ENCODE measurements at regions not wholly inside any gene's neighbourhood (a gene's known extent, or its start where the extent isn't known, plus 50 kb on each side); places are given as distances from the start of the nearest gene placed in this dataset.

- in situ Hi-C loops (cut with MboI; ENCODE audit: low sequenced_read_pairs, unreplicated experiment) = no loop called here
- DNase-seq (ENCODE audit: low spot score) = no peak
- no peak for TF ChIP-seq CTCF (IDR thresholded peaks at IDR 0.05; ENCODE audit: borderline replicate concordance, control extremely low read depth, extremely low read depth, insufficient read depth, missing control alignments)
Measured at GRCh38 chr6:82035526-82035925, 212.0 kb downstream of the IBTK start.

DNA sequence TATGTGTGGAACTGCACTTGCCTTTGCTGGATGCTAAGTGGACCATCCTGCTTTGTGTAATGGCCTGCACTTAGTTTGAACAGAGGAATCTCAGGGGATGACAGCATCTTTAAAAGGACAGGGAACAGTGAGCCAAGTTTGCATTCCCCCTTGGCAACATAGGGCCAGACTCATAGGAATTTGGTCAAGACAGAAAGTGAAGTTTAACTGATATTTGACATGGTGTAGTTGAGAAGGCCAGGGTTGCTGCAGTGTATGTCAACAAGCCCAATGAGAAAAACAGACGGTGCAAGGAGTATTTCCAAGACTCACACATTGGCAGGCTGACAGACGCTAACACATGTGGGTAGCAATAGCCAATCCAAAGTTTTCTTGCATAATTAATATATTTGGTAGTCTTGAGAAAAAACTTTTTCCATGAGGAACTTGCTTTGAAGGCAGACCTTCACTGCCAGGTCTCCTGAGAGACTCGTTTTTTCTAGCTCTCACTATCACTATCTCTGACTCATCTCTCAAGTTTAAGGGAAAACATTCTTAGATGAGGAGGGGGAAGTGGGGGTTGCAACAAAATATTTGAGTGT lies 213.8 kb downstream of the IBTK start:
- DNase-seq (ENCODE audit: low spot score) = no peak
- in situ Hi-C loops (cut with MboI; ENCODE audit: low sequenced_read_pairs, unreplicated experiment) = no loop called here
- TF ChIP-seq CTCF (IDR thresholded peaks at IDR 0.05; ENCODE audit: borderline replicate concordance, control extremely low read depth, extremely low read depth, insufficient read depth, missing control alignments) = no peak

DNA sequence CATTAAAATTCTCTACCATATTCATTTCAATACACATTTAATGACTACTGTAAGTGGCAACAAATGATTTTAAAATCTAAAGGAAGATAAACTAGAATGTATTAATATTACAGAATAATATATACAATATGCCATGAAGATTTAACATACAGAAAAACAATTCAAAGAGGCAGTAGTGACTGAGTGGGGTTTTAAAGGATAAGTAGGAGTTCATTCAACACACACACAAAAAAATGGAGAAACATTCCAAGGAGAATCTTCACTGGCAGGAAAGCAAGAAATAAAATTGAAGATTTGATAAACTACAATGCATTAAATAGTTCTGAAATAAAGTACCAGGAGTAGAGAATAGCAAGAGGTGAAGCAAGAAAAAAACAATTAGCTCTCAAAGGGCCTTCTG lies 215.1 kb downstream of the IBTK start:
- no peak for DNase-seq (ENCODE audit: low spot score)
- in situ Hi-C loops (cut with MboI; ENCODE audit: low sequenced_read_pairs, unreplicated experiment) = no loop called here
- TF ChIP-seq CTCF (IDR thresholded peaks at IDR 0.05; ENCODE audit: borderline replicate concordance, control extremely low read depth, extremely low read depth, insufficient read depth, missing control alignments) = no peak

- in situ Hi-C loops (cut with MboI; ENCODE audit: low sequenced_read_pairs, unreplicated experiment) = no loop called here
- no peak for TF ChIP-seq CTCF (IDR thresholded peaks at IDR 0.05; ENCODE audit: borderline replicate concordance, control extremely low read depth, extremely low read depth, insufficient read depth, missing control alignments)
- DNase-seq (ENCODE audit: low spot score) = no peak
Measured at GRCh38 chr6:82030761-82031503, 216.6 kb downstream of the IBTK start.

DNA sequence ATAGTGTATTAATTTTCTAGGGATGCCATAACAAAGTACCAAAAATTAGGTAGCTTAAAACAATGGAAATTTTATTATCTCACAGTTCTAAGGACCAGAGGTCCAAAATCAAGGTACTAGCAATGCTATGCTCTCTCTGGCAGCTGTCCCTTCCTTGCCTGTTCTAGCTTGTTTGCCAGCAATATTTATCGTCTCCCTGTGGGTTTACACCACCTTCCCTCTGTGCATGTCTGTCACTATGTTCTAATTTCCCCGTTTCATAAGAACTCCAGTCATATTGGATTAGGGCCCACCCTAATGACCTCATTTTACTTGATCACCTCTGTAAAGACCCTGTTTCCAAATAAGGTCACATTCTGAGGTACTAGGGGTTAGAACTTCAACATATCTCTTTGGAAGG lies 217.2 kb downstream of the IBTK start:
- DNase-seq (ENCODE audit: low spot score) = no peak
- in situ Hi-C loops (cut with MboI; ENCODE audit: low sequenced_read_pairs, unreplicated experiment) = no loop called here
- TF ChIP-seq CTCF (IDR thresholded peaks at IDR 0.05; ENCODE audit: borderline replicate concordance, control extremely low read depth, extremely low read depth, insufficient read depth, missing control alignments) = no peak

DNA sequence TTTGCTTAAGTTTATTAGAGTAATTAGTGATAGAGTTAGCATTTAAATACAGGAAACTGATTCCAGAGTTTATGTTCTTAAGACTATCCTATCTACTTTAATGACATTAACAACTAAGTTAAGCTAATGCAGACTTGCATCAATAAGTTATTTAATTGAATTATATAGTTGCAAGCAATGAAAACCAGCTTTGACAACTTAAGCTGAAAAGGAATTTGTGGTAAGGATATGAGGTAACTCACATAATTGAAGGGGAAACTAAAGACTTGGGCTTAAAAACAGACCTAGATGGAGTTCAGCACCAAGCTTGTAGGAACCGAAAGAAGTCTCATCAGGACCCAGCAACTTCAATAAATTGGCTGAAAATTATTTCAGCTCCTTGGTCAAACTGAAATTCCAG lies 222.3 kb downstream of the IBTK start:
- in situ Hi-C loops (cut with MboI; ENCODE audit: low sequenced_read_pairs, unreplicated experiment) = no loop called here
- DNase-seq (ENCODE audit: low spot score) = no peak
- no peak for TF ChIP-seq CTCF (IDR thresholded peaks at IDR 0.05; ENCODE audit: borderline replicate concordance, control extremely low read depth, extremely low read depth, insufficient read depth, missing control alignments)

All from GM13976 (cell line).